AG10803 (cell line): ENCODE measurements at regions not wholly inside any gene's neighbourhood (a gene's known extent, or its start where the extent isn't known, plus 50 kb on each side); places are given as distances from the start of the nearest gene placed in this dataset.
"Not testable (repeated sequence)": the region's sequence is repeated elsewhere in the genome, so short reads cannot be mapped to it uniquely, and the experiment has no call there.

Experiments
- DNase-seq: peaks from one replicate; pipeline ENCODE4 v3.0.0; 2010; ENCODE audit warnings: low read depth
- H3K4me3 ChIP-seq: 2 replicates; pipeline ENCODE4 v1.5.1; 2011; ENCODE audit warnings: mild to moderate bottlenecking, low read length, control low read depth
- TF ChIP-seq, protein P1 (sequence below): conservative IDR thresholded peaks from 2 replicates; pipeline ENCODE4 v1.5.1; 2011; ENCODE audit warnings: mild to moderate bottlenecking, low read length, control low read depth, inconsistent platforms

DNA sequence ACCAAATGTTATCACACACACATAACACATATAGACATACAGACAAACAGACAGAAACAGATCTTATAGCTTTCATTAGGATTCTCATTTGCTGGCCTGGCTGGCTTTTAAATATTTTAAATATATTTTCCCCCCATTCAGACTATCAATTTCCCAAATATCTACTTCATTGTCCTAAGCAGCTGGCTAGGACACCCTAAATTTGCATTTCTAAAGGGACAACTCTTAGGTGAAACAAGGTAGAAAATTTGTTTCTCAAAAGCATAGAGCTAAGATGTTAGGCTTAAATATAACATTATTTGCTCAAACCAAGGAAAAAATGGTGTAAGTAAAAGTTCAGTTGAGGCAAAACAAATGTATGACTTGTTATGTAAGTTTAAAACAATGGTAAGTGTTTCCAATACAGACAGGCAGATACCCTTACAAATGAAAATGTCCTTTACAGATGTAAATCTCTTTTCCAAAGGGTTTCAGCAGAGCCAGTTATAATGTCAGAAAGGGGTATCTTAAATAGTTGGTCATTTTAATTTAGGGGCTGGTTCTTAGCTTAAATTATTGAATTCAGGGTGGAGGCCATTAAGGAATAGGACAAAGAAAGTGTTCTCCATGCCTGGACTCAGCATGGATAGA is 522.8 kb downstream of the DMRTA1 start:
- H3K4me3 ChIP-seq, result no peak overlapping the region
- DNase-seq, result no peak
- TF ChIP-seq, protein P1, sequence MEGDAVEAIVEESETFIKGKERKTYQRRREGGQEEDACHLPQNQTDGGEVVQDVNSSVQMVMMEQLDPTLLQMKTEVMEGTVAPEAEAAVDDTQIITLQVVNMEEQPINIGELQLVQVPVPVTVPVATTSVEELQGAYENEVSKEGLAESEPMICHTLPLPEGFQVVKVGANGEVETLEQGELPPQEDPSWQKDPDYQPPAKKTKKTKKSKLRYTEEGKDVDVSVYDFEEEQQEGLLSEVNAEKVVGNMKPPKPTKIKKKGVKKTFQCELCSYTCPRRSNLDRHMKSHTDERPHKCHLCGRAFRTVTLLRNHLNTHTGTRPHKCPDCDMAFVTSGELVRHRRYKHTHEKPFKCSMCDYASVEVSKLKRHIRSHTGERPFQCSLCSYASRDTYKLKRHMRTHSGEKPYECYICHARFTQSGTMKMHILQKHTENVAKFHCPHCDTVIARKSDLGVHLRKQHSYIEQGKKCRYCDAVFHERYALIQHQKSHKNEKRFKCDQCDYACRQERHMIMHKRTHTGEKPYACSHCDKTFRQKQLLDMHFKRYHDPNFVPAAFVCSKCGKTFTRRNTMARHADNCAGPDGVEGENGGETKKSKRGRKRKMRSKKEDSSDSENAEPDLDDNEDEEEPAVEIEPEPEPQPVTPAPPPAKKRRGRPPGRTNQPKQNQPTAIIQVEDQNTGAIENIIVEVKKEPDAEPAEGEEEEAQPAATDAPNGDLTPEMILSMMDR, result no peak

DNA sequence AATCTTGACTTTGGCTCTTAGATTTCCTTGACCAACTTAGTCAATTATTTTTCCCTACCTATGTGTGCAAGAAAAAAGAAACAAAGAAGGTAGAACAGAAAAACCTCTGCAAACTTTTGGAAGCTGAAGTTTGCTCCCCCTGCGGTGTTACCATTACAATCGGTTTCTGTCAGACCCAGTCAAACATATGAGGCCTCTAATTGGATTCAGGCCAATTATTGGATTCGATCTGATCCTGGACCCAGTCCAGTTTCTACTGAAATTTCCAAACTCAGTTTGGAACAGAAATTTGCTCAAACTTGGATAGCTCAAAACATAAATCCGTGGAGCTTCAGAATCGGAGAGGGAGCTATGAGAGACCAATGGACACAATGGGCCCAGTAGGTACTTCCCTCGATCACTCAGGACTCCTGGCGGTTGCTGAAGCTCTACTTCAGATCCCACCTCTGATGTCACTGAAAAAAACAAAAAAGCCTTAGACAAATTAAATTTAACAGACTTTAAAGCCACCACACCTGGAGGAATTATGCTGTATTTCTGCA is 523.9 kb downstream of the DMRTA1 start:
- TF ChIP-seq, protein P1, result no peak
- H3K4me3 ChIP-seq, result no peak overlapping the region
- DNase-seq, result no peak

DNA sequence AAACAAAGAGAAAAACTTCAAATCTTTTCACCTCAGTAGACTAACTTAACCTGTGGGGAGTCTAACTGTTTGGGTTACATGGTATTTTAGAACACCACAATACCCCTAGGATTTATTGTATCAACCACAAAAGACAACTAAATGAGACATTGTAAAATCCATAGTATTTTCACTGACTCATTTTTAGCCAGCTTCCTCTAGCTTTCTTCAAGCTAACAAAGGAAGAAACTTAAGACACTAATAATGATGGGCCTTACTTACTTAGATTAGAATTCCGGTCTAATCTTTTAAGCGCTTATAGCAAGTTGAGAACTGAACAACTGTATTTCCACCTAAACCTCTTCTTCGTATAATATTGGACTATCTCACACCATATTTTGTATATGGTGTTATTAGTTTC is 529.3 kb downstream of the DMRTA1 start:
- DNase-seq, result peak; percentile 0
- TF ChIP-seq, protein P1, result no peak
- no peak overlapping the region for H3K4me3 ChIP-seq

DNA sequence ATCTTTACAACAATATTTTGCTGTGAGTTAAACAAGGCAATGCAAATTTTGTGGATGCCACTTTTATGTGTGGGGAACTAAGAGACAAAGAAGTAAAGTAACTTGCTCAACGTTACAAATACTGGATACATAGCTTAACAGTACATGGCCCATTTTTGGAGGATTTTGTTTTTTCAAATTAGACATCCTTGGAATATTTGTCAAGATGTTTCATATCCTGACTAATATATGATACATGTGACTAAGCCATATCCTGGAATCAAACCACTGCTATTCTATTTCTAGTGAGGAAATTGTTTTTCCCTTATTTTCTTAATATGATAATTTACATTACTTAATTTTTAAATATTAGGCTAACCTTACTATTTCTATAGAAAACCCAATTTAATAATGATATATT is 529.8 kb downstream of the DMRTA1 start:
- DNase-seq, result peak; percentile 44
- TF ChIP-seq, protein P1, result no peak
- no peak overlapping the region for H3K4me3 ChIP-seq

DNA sequence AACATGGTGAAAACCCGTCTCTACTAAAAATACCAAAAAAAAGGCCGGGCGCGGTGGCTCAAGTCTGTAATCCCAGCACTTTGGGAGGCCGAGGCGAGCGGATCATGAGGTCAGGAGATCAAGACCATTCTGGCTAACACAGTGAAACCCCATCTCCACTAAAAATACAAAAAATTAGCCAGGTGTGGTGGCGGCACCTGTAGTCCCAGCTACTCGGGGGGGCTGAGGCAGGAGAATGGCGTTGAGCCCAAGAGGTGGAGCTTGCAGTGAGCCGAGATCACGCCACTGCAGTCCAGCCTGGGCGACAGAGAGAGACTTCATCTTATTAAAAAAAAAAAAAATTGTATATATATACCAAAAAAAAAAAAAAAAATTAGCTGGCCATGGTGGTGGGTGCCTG is 533.8 kb downstream of the DMRTA1 start:
- not testable (repeated sequence) for DNase-seq, H3K4me3 ChIP-seq

DNA sequence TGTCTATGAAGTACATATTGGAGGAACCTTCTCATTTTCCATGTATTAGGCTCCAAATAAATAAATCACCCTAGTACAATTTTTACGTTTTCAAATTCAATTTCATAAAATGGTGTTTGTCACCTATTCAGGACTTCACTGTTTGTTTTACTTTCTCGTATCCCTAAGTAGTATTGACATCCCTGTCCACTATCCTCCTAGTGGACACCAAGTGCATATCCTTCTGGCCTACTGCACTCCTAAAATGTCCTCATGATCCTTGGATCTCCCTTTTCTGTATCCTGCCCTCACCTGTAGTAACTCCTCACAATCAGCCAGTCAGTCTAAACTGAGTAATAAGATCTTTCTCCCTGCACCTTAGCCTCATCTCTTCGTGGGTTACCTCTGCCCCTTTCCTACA is 539.9 kb downstream of the DMRTA1 start:
- DNase-seq, result no peak
- no peak overlapping the region for H3K4me3 ChIP-seq
- TF ChIP-seq, protein P1, result no peak; the same call in 1 of the 2 replicates

DNA sequence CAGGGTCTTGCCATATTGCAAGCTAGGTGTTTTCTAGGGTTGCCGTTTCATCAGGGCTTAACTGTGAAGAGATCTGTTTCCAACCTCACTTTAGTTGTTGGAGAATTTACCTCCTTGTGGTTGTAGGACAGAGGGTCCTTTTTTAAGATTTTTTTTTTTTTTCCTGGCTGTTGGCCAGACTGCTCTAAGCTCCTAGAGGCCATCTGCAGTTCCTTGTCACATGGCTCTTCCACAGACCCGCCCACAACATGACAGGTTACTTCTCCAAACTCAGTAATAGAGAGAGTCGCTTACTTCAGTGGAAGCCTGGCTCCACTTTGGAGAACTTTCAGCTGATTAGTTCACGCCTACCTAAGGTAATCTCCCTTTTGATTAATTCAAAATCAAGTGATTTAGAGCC is 543.7 kb downstream of the DMRTA1 start:
- no peak for DNase-seq
- TF ChIP-seq, protein P1, result no peak
- H3K4me3 ChIP-seq, result no peak overlapping the region
